ENCODE measurements at regions not wholly inside any gene's neighbourhood (a gene's known extent, or its start where the extent isn't known, plus 50 kb on each side); places are given as distances from the start of the nearest gene placed in this dataset.

DNA sequence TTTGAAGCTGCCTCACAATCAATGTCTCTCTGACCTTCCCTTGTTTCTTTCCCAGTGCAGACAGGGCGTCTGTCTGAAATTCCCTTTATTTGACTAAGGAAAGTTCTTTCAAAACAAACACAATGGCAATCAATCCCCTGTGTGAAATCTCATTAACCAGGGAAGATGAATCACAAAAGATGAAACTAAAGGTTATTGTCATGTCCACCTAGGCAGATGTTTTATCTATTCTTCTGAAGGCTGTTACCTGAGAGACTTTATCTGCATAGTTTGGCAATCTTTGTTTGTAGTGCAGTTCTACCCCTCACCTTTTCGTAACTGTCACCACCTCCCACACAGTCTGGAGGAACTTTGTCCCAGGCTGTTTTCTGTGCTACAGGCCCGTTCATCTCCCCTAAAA lies 217.5 kb upstream of the RIOK2 start:
- no peak for TF ChIP-seq POLR2A (IDR thresholded peaks at IDR 0.05; ENCODE audit: low read depth, low read length)
- TF ChIP-seq POLR2AphosphoS5 (IDR thresholded peaks at IDR 0.05; ENCODE audit: low read depth, low read length), result no peak
